H1 (cell line): ENCODE measurements at regions not wholly inside any gene's neighbourhood (a gene's known extent, or its start where the extent isn't known, plus 50 kb on each side); places are given as distances from the start of the nearest gene placed in this dataset.

Experiments used
- CTCF ChIA-PET: fragments of 300-600 bp; sonication (Branson Sonifier 250); formaldehyde crosslinking; loops from one replicate; lab custom pipeline; 2021; ENCODE audit not compliant: partially characterized antibody; lab: Charles Lee
- POLR2A ChIA-PET: fragments of 300-600 bp; sonication (Branson Sonifier 250); formaldehyde crosslinking; loops from one replicate; lab custom pipeline; 2021; ENCODE audit warnings: inconsistent platforms; ENCODE audit not compliant: partially characterized antibody; lab: Charles Lee
- DNase-seq, 2 experiments: peaks; one replicate each; pipeline versions ENCODE4 v3.0.0 to v3.0.0-alpha.2; 2010 to 2022; ENCODE audit warnings: low spot score in 2 of 2, low read depth in 1 of 2, mixed read lengths in 1 of 2
- FAIRE-seq: peaks from 2 replicates; lab custom pipeline; 2011; peaks lifted over from hg19 to GRCh38; lab: Jason Lieb, UNC
- H2AFZ ChIP-seq: 2 replicates; pipeline ENCODE4 v1.8.1; 2012; ENCODE audit warnings: low read length, inconsistent platforms
- H2AK5ac ChIP-seq: 2 replicates; pipeline ENCODE4 v1.6.1; 2013; ENCODE audit warnings: low read depth, low read length
- H2BK120ac ChIP-seq: replicated peaks from 2 replicates; pipeline ENCODE3; 2013; ENCODE audit warnings: low read depth, low read length, inconsistent platforms
- H2BK12ac ChIP-seq: 2 replicates; pipeline ENCODE4 v1.6.1; 2013; ENCODE audit warnings: low read depth, low read length
- H2BK15ac ChIP-seq: 2 replicates; pipeline ENCODE4 v1.6.1; 2013; ENCODE audit warnings: low read length
- H2BK20ac ChIP-seq: 2 replicates; pipeline ENCODE4 v1.6.1; 2013; ENCODE audit warnings: low read length
- H2BK5ac ChIP-seq: 2 replicates; pipeline ENCODE4 v1.6.1; 2013; ENCODE audit warnings: low read depth, low read length
- H3K14ac ChIP-seq: 2 replicates; pipeline ENCODE4 v1.6.1; 2013; ENCODE audit warnings: inconsistent platforms; ENCODE audit not compliant: insufficient read length
- H3K18ac ChIP-seq: 2 replicates; pipeline ENCODE4 v1.6.1; 2013; ENCODE audit warnings: low read length; ENCODE audit errors: extremely low read depth
- H3K23ac ChIP-seq: 2 replicates; pipeline ENCODE4 v1.6.1; 2013; ENCODE audit warnings: inconsistent platforms; ENCODE audit not compliant: insufficient read length
- H3K23me2 ChIP-seq: 2 replicates; pipeline ENCODE4 v1.6.1; 2013; ENCODE audit warnings: low read depth, low read length
- H3K27ac ChIP-seq: 2 replicates; pipeline ENCODE4 v1.6.1; 2011; ENCODE audit warnings: low read depth, low read length, inconsistent platforms
- H3K27me3 ChIP-seq, 4 experiments: replicated peaks in 1 of 4; 1 replicate in 1 of 4; 2 replicates in 3 of 4; pipeline versions ENCODE4 v1.6.1 to v1.8.1; 2011 to 2013; ENCODE audit warnings: low read length in 3 of 4, mild to moderate bottlenecking in 3 of 4, inconsistent platforms in 2 of 4, mixed read lengths in 2 of 4, moderate library complexity in 1 of 4; ENCODE audit not compliant: control insufficient read depth in 3 of 4, insufficient read depth in 3 of 4; ENCODE audit errors: extremely low read depth in 1 of 4
- H3K36me3 ChIP-seq, 4 experiments: 2 replicates each; pipeline versions ENCODE4 v1.6.1 to v1.8.1; 2011 to 2013; ENCODE audit warnings: mild to moderate bottlenecking in 4 of 4, low read length in 3 of 4, moderate library complexity in 2 of 4, control low read depth in 1 of 4, inconsistent platforms in 1 of 4; ENCODE audit not compliant: insufficient read depth in 4 of 4, control insufficient read depth in 2 of 4
- H3K4ac ChIP-seq: replicated peaks from 2 replicates; pipeline ENCODE3; 2013; ENCODE audit warnings: low read length, low read depth, mixed read lengths, inconsistent platforms; ENCODE audit not compliant: insufficient read length
- H3K4me1 ChIP-seq, 4 experiments: replicated peaks in 1 of 4; 1 replicate in 1 of 4; 2 replicates in 3 of 4; pipeline versions ENCODE4 v1.6.1 to v1.8.1; 2011 to 2013; ENCODE audit warnings: low read length in 3 of 4, inconsistent platforms in 2 of 4, mixed read lengths in 1 of 4; ENCODE audit not compliant: insufficient read depth in 4 of 4, control insufficient read depth in 3 of 4
- H3K4me2 ChIP-seq, 2 experiments: 2 replicates each; pipeline versions ENCODE4 v1.6.1 to v1.8.1; 2011 to 2013; ENCODE audit warnings: low read depth in 2 of 2, low read length in 2 of 2, control low read depth in 1 of 2, inconsistent platforms in 1 of 2, mild to moderate bottlenecking in 1 of 2; ENCODE audit not compliant: insufficient read depth in 1 of 2
- H3K4me3 ChIP-seq, 4 experiments: fragments of 200-600, 300-600 bp in 1 of 4; sonication (generic), shearing (Covaris generic), sonication (Bioruptor Twin) in 1 of 4; 2 replicates each; pipeline versions ENCODE4 v1.5.1 to v1.8.1; 2011 to 2016; ENCODE audit warnings: low read length in 4 of 4, low read depth in 3 of 4, control low read depth in 2 of 4, inconsistent platforms in 2 of 4, mild to moderate bottlenecking in 2 of 4, mixed read lengths in 1 of 4, moderate library complexity in 1 of 4; ENCODE audit not compliant: insufficient read depth in 2 of 4; ENCODE audit errors: extremely low read depth in 1 of 4
- H3K56ac ChIP-seq: replicated peaks from 2 replicates; pipeline ENCODE3; 2013; ENCODE audit warnings: low read depth, mild to moderate bottlenecking, mixed read lengths, low read length, inconsistent platforms; ENCODE audit not compliant: insufficient read length
- H3K79me1 ChIP-seq: 2 replicates; pipeline ENCODE4 v1.6.1; 2013; ENCODE audit warnings: low read depth, low read length, control low read depth
- H3K79me2 ChIP-seq, 2 experiments: 2 replicates each; pipeline versions ENCODE4 v1.6.1 to v1.8.1; 2012 to 2013; ENCODE audit warnings: low read length in 2 of 2, mild to moderate bottlenecking in 2 of 2, inconsistent platforms in 1 of 2; ENCODE audit not compliant: insufficient read depth in 2 of 2, control insufficient read depth in 1 of 2
- H3K9ac ChIP-seq, 4 experiments: replicated peaks in 1 of 4; 1 replicate in 1 of 4; 2 replicates in 3 of 4; pipeline versions ENCODE4 v1.6.1 to v1.8.1; 2011 to 2013; ENCODE audit warnings: low read depth in 3 of 4, low read length in 3 of 4, control low read depth in 2 of 4, mild to moderate bottlenecking in 2 of 4, moderate library complexity in 2 of 4, inconsistent platforms in 1 of 4; ENCODE audit errors: extremely low read depth in 1 of 4
- H3K9me3 ChIP-seq, 2 experiments: 2 replicates each; pipeline versions ENCODE4 v1.6.1 to v1.8.1; 2012 to 2013; ENCODE audit warnings: mild to moderate bottlenecking in 2 of 2, moderate library complexity in 2 of 2, control low read depth in 1 of 2, inconsistent platforms in 1 of 2, low read depth in 1 of 2, low read length in 1 of 2, mixed read lengths in 1 of 2; ENCODE audit not compliant: insufficient read depth in 2 of 2
- H4K20me1 ChIP-seq, 2 experiments: replicated peaks in 1 of 2; 2 replicates each; pipeline versions ENCODE3 to v1.8.1; 2011 to 2013; ENCODE audit warnings: inconsistent platforms in 2 of 2, low read length in 2 of 2, mild to moderate bottlenecking in 1 of 2; ENCODE audit not compliant: insufficient read depth in 2 of 2, control insufficient read depth in 1 of 2
- H4K5ac ChIP-seq: 2 replicates; pipeline ENCODE4 v1.6.1; 2013; ENCODE audit warnings: low read length, low read depth, mixed read lengths, inconsistent platforms; ENCODE audit not compliant: insufficient read length
- H4K8ac ChIP-seq: 2 replicates; pipeline ENCODE4 v1.8.0; 2013; ENCODE audit warnings: mild to moderate bottlenecking, moderate library complexity, low read length, inconsistent platforms; ENCODE audit not compliant: insufficient read depth; ENCODE audit errors: extremely low read depth
- H4K91ac ChIP-seq: replicated peaks from 2 replicates; pipeline ENCODE3; 2013; ENCODE audit warnings: low read length, mixed read lengths, inconsistent platforms; ENCODE audit not compliant: insufficient read length
- KDM4A ChIP-seq: IDR thresholded peaks from one replicate; pipeline ENCODE4 v1.7.1; 2012; ENCODE audit warnings: low read depth, mild to moderate bottlenecking, moderate library complexity, low read length, inconsistent platforms; ENCODE audit not compliant: severe bottlenecking

GRCh38 chr4:117957571-117957970 lies 76.7 kb upstream of the NDST3 start:
- no peak overlapping the region for H3K18ac ChIP-seq
- H2BK15ac ChIP-seq = no peak overlapping the region
- no peaks in the 10 kb centered on the region for H3K4me1 ChIP-seq
- no peak overlapping the region for H2BK120ac ChIP-seq
- no peak overlapping the region for H2AK5ac ChIP-seq
- no peaks in the 10 kb centered on the region for H3K79me1 ChIP-seq
- no peaks in the 10 kb centered on the region for H3K79me2 ChIP-seq
- H4K20me1 ChIP-seq = no peaks in the 10 kb centered on the region
- TF ChIP-seq KDM4A = no peak
- no peak overlapping the region for H4K8ac ChIP-seq
- no peak overlapping the region for H2BK20ac ChIP-seq
- FAIRE-seq (no peak), DNase-seq (no peak)
- no peaks in the 10 kb centered on the region for H3K9me3 ChIP-seq
- H3K23ac ChIP-seq = no peak overlapping the region
- no peak overlapping the region for H3K4ac ChIP-seq
- no peak overlapping the region for H3K56ac ChIP-seq
- no peak overlapping the region for H3K14ac ChIP-seq
- H3K36me3 ChIP-seq = no peaks in the 10 kb centered on the region
- no peak overlapping the region for H4K91ac ChIP-seq
- H3K27ac ChIP-seq = no peak overlapping the region
- H3K23me2 ChIP-seq = no peaks in the 10 kb centered on the region
- no peak overlapping the region for H4K5ac ChIP-seq
- H2AFZ ChIP-seq = no peak overlapping the region
- POLR2A ChIA-PET = no interaction called here
- H3K4me3 ChIP-seq = no peak overlapping the region
- CTCF ChIA-PET = interaction anchor here (0.9 to 1.4 kb wide), 2 partner anchors 17 to 49 kb away, joined by 3 read pairs; no protein-coding TSS in a partner anchor
- H3K27me3 ChIP-seq = no peaks in the 10 kb centered on the region
- H2BK12ac ChIP-seq = no peak overlapping the region
- no peak overlapping the region for H3K9ac ChIP-seq
- no peak overlapping the region for H2BK5ac ChIP-seq
- H3K4me2 ChIP-seq = no peak overlapping the region
